NB4 (cell line): ENCODE measurements at regions not wholly inside any gene's neighbourhood (a gene's known extent, or its start where the extent isn't known, plus 50 kb on each side); places are given as distances from the start of the nearest gene placed in this dataset.

ENCODE experiments used
- DNase-seq: peaks from one replicate; pipeline ENCODE4 v3.0.0; 2010; ENCODE audit warnings: low read depth
- H3K4me3 ChIP-seq: one replicate; pipeline ENCODE4 v1.5.1; 2011; ENCODE audit warnings: mild to moderate bottlenecking, low read depth, low read length, moderate library complexity
- CTCF ChIP-seq: IDR thresholded peaks from one replicate; pipeline ENCODE4 v1.5.1; 2012; ENCODE audit warnings: low read depth, low read length
- MAX ChIP-seq: IDR thresholded peaks from 2 replicates; pipeline ENCODE4 v1.6.1; 2011; ENCODE audit warnings: low read depth, low read length
- MYC ChIP-seq: IDR thresholded peaks from 2 replicates; pipeline ENCODE4 v1.6.1; 2011; ENCODE audit warnings: low read depth, low read length
- POLR2A ChIP-seq: IDR thresholded peaks from 2 replicates; pipeline ENCODE4 v1.6.1; 2011; ENCODE audit warnings: mild to moderate bottlenecking; ENCODE audit not compliant: insufficient read length; ENCODE audit errors: extremely low read depth

DNA sequence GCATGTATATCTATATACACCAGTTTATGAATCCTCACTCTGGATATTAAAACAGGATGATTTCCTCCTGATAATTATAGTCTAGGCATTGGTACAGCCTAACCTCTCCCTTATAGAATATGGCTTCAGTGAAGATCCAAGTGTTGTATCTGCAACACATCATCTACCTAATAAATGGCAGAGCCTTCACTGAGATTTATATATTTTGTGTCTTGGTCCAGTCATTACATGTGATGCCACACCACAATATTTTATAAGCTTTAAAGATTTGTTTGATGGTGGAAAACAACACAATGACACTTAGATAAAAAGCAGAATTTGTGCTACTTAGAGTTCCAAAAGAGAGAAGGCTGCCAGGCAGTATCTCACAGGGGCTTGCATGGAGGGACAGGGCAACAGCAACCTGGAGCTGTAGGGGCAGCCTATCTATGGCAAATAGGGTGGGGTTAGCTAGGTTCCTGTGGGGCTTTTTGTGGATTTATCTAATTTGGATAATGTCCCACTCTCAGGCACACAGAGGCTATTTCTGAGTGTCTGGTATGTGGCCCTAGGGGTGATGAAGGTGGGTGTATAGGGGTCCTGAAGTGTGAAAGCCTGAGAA is 1736.7 kb upstream of the PRR20A start:
- no peak for DNase-seq
- TF ChIP-seq MAX (no peak), MYC (no peak), CTCF (no peak), POLR2A (no peak)
- H3K4me3 ChIP-seq, result no peak overlapping the region

- no peak for DNase-seq
- TF ChIP-seq POLR2A (no peak), CTCF (no peak), MYC (no peak), MAX (no peak)
- no peak overlapping the region for H3K4me3 ChIP-seq
Observed at GRCh38 chr13:55410398-55411330, 1730.1 kb upstream of the PRR20A start.

GRCh38 chr13:55418095-55418494 is 1722.6 kb upstream of the PRR20A start:
- no peak overlapping the region for H3K4me3 ChIP-seq
- TF ChIP-seq MYC, result no peak
- TF ChIP-seq MAX, result no peak
- no peak for TF ChIP-seq CTCF
- no peak for TF ChIP-seq POLR2A
- DNase-seq, result no peak

GRCh38 chr13:55432814-55433213 is 1707.9 kb upstream of the PRR20A start:
- no peak for TF ChIP-seq POLR2A
- no peak for TF ChIP-seq CTCF
- TF ChIP-seq MAX, result no peak
- TF ChIP-seq MYC, result no peak
- DNase-seq, result no peak

DNA sequence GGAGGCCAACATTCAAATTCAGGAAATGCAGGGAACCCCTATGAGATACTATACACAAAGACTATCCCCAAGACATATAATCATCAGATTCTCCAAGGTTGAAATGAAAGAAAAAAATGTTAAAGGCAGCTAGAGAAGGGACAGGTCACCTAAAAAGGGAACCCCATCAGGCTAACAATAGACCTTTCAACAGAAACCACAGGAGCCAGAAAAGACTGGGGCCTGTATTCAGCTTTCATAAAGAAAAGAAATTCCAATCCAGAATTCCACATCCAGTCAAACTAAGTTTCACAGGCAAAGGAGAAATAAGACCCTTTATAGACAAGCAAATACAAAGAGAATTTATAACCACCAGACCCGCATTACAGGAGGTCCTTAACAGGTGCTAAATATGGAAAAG is 1703.6 kb upstream of the PRR20A start:
- no peak for TF ChIP-seq POLR2A
- TF ChIP-seq MAX, result no peak
- no peak for TF ChIP-seq MYC
- no peak for TF ChIP-seq CTCF
- DNase-seq, result no peak
- H3K4me3 ChIP-seq, result no peak overlapping the region

More at GRCh38 chr13:55432814-55433213, 1707.9 kb upstream of the PRR20A start:
- no peak overlapping the region for H3K4me3 ChIP-seq
